ENCODE measurements at regions not wholly inside any gene's neighbourhood (a gene's known extent, or its start where the extent isn't known, plus 50 kb on each side); places are given as distances from the start of the nearest gene placed in this dataset.

DNA sequence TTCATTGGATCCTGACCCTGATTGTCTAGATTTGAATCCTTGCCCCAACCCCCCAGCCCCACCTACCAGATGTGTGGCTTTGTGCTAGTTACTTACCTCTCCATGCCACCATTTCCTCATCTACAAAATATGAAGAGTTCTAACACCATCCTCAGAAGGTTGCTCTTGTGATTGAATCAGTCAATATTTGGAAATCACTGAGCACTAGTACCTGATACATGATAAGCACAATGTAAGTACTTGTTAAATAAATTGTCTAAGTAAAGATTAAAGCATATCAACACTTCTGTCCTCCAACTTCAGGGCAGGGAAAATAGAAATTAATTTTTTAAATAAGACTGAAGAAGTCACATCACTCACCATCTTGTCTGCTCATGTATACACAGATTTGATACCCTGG is 249.6 kb upstream of the KLF3 start:
- Histone ChIP-seq H3K27me3 (ENCODE audit: insufficient read depth, low read length) (no peaks in the 10 kb centered on the region), H3K4me3 (replicated peaks in 1 of 2; ENCODE audit: low read depth in 1 of 2, low read length in 2 of 2) (no peak overlapping the region), H3K36me3 (ENCODE audit: control insufficient read depth in 1 of 2, insufficient read depth in 2 of 2, low read length in 2 of 2) (no peaks in the 10 kb centered on the region), H3K79me2 (ENCODE audit: insufficient read depth, low read length) (no peaks in the 10 kb centered on the region), H3K9me3 (ENCODE audit: control insufficient read depth in 1 of 2, insufficient read depth in 1 of 2, low read depth in 1 of 2, low read length in 2 of 2) (no peaks in the 10 kb centered on the region), H3K9ac (ENCODE audit: low read length) (no peak overlapping the region), H3K4me1 (ENCODE audit: control insufficient read depth in 1 of 2, insufficient read depth in 2 of 2, low read length in 2 of 2) (peaks cover 4 to 6% of the 10 kb centered on the region in 2 experiments; a peak in 2 of 4 replicates), H4K20me1 (ENCODE audit: insufficient read depth) (no peaks in the 10 kb centered on the region), H3K27ac (ENCODE audit: low read depth, low read length) (no peak overlapping the region), H2AFZ (ENCODE audit: low read depth, low read length, poor library complexity, severe bottlenecking) (no peak overlapping the region), H3K4me2 (ENCODE audit: low read length) (no peak overlapping the region), H3K9me2 (ENCODE audit: insufficient read depth) (no peaks in the 10 kb centered on the region)
- CTCF ChIA-PET: no interaction called here
- intact Hi-C loops (cut with micrococcal nuclease): no loop called here
- TF ChIP-seq CEBPB (IDR thresholded peaks at IDR 0.05; ENCODE audit: low read depth) (no peak), CBX3 (IDR thresholded peaks at IDR 0.05; ENCODE audit: low read depth) (no peak), POLR2A (IDR thresholded peaks at IDR 0.05; ENCODE audit: borderline replicate concordance, extremely low read depth, insufficient read depth, insufficient read length) (no peak)
- ATAC-seq (no peak), DNase-seq (ENCODE audit: low read depth, low spot score) (no peak)
- POLR2A ChIA-PET: no interaction called here
- no TSS peak for BruUV-seq (replicated peaks)
- RAD21 ChIA-PET (ENCODE audit: low non-redundant PET in 1 of 2, low total read pairs in 2 of 2, uncharacterized antibody in 2 of 2, unreplicated experiment in 2 of 2): no interaction called here

DNA sequence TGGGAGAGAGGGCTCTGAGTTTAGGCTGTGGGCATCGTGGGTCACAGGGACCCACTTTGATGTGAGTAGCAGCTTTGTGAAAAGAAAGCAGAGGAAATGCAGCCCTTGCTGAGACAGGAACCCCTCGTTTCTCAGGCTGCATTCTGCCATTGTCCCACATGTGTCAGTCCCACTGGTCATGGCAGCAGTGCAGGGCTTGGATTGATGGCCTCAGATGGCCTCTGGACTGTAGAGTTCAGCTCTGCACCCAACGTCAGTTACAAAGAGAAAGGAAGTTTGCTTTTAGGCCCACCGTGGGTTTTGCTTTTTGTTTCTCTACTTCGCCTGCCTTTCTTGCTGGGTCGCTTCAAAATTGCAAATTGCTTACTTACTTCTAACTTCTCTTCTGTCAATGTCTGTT is 248.3 kb upstream of the KLF3 start:
- Histone ChIP-seq H4K20me1 (ENCODE audit: insufficient read depth) (no peaks in the 10 kb centered on the region), H3K9me2 (ENCODE audit: insufficient read depth) (no peaks in the 10 kb centered on the region), H3K27ac (ENCODE audit: low read depth, low read length) (no peak overlapping the region), H3K27me3 (ENCODE audit: insufficient read depth, low read length) (no peaks in the 10 kb centered on the region), H3K4me2 (ENCODE audit: low read length) (no peak overlapping the region), H2AFZ (ENCODE audit: low read depth, low read length, poor library complexity, severe bottlenecking) (no peak overlapping the region), H3K9me3 (ENCODE audit: control insufficient read depth in 1 of 2, insufficient read depth in 1 of 2, low read depth in 1 of 2, low read length in 2 of 2) (no peaks in the 10 kb centered on the region), H3K4me3 (replicated peaks in 1 of 2; ENCODE audit: low read depth in 1 of 2, low read length in 2 of 2) (no peak overlapping the region), H3K79me2 (ENCODE audit: insufficient read depth, low read length) (no peaks in the 10 kb centered on the region), H3K36me3 (ENCODE audit: control insufficient read depth in 1 of 2, insufficient read depth in 2 of 2, low read length in 2 of 2) (no peaks in the 10 kb centered on the region), H3K9ac (ENCODE audit: low read length) (no peak overlapping the region), H3K4me1 (ENCODE audit: control insufficient read depth in 1 of 2, insufficient read depth in 2 of 2, low read length in 2 of 2) (peaks cover 4 to 6% of the 10 kb centered on the region in 2 experiments; a peak in 2 of 4 replicates)
- ATAC-seq: no peak
- DNase-seq (ENCODE audit: low read depth, low spot score): no peak
- CTCF ChIA-PET: no interaction called here
- POLR2A ChIA-PET: no interaction called here
- RAD21 ChIA-PET (ENCODE audit: low non-redundant PET in 1 of 2, low total read pairs in 2 of 2, uncharacterized antibody in 2 of 2, unreplicated experiment in 2 of 2): no interaction called here
- intact Hi-C loops (cut with micrococcal nuclease): no loop called here
- BruUV-seq (replicated peaks): no TSS peak
- TF ChIP-seq ZNF274 (IDR thresholded peaks at IDR 0.05; ENCODE audit: low read depth, low read length) (no peak), POLR2A (IDR thresholded peaks at IDR 0.05; ENCODE audit: borderline replicate concordance, extremely low read depth, insufficient read depth, insufficient read length) (no peak), CEBPB (IDR thresholded peaks at IDR 0.05; ENCODE audit: low read depth) (no peak), ZFX (IDR thresholded peaks at IDR 0.05) (no peak), CBX3 (IDR thresholded peaks at IDR 0.05; ENCODE audit: low read depth) (no peak), SIN3A (IDR thresholded peaks at IDR 0.05; ENCODE audit: low read depth) (no peak), EZH2 (IDR thresholded peaks at IDR 0.05) (no peak), TCF7L2 (IDR thresholded peaks at IDR 0.05; ENCODE audit: borderline replicate concordance, extremely low read depth, insufficient read depth, insufficient read length) (no peak)
- TF ChIP-seq, protein P1, sequence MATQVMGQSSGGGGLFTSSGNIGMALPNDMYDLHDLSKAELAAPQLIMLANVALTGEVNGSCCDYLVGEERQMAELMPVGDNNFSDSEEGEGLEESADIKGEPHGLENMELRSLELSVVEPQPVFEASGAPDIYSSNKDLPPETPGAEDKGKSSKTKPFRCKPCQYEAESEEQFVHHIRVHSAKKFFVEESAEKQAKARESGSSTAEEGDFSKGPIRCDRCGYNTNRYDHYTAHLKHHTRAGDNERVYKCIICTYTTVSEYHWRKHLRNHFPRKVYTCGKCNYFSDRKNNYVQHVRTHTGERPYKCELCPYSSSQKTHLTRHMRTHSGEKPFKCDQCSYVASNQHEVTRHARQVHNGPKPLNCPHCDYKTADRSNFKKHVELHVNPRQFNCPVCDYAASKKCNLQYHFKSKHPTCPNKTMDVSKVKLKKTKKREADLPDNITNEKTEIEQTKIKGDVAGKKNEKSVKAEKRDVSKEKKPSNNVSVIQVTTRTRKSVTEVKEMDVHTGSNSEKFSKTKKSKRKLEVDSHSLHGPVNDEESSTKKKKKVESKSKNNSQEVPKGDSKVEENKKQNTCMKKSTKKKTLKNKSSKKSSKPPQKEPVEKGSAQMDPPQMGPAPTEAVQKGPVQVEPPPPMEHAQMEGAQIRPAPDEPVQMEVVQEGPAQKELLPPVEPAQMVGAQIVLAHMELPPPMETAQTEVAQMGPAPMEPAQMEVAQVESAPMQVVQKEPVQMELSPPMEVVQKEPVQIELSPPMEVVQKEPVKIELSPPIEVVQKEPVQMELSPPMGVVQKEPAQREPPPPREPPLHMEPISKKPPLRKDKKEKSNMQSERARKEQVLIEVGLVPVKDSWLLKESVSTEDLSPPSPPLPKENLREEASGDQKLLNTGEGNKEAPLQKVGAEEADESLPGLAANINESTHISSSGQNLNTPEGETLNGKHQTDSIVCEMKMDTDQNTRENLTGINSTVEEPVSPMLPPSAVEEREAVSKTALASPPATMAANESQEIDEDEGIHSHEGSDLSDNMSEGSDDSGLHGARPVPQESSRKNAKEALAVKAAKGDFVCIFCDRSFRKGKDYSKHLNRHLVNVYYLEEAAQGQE (IDR thresholded peaks at IDR 0.05; ENCODE audit: low read depth): no peak
- TF ChIP-seq, protein P2, sequence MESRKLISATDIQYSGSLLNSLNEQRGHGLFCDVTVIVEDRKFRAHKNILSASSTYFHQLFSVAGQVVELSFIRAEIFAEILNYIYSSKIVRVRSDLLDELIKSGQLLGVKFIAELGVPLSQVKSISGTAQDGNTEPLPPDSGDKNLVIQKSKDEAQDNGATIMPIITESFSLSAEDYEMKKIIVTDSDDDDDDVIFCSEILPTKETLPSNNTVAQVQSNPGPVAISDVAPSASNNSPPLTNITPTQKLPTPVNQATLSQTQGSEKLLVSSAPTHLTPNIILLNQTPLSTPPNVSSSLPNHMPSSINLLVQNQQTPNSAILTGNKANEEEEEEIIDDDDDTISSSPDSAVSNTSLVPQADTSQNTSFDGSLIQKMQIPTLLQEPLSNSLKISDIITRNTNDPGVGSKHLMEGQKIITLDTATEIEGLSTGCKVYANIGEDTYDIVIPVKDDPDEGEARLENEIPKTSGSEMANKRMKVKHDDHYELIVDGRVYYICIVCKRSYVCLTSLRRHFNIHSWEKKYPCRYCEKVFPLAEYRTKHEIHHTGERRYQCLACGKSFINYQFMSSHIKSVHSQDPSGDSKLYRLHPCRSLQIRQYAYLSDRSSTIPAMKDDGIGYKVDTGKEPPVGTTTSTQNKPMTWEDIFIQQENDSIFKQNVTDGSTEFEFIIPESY (IDR thresholded peaks at IDR 0.05; ENCODE audit: extremely low read depth, insufficient replicate concordance, low read length): no peak
- TF ChIP-seq, protein P3, sequence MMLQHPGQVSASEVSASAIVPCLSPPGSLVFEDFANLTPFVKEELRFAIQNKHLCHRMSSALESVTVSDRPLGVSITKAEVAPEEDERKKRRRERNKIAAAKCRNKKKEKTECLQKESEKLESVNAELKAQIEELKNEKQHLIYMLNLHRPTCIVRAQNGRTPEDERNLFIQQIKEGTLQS (IDR thresholded peaks at IDR 0.05): no peak
- TF ChIP-seq, protein P4, sequence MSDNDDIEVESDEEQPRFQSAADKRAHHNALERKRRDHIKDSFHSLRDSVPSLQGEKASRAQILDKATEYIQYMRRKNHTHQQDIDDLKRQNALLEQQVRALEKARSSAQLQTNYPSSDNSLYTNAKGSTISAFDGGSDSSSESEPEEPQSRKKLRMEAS (IDR thresholded peaks at IDR 0.05): no peak
